H1 (cell line): ENCODE measurements at regions not wholly inside any gene's neighbourhood (a gene's known extent, or its start where the extent isn't known, plus 50 kb on each side); places are given as distances from the start of the nearest gene placed in this dataset.

Experiments used
- CTCF ChIA-PET: fragments of 300-600 bp; sonication (Branson Sonifier 250); formaldehyde crosslinking; loops from one replicate; lab custom pipeline; 2021; ENCODE audit not compliant: partially characterized antibody; lab: Charles Lee
- POLR2A ChIA-PET: fragments of 300-600 bp; sonication (Branson Sonifier 250); formaldehyde crosslinking; loops from one replicate; lab custom pipeline; 2021; ENCODE audit warnings: inconsistent platforms; ENCODE audit not compliant: partially characterized antibody; lab: Charles Lee
- DNase-seq, 2 experiments: peaks; one replicate each; pipeline versions ENCODE4 v3.0.0 to v3.0.0-alpha.2; 2010 to 2022; ENCODE audit warnings: low spot score in 2 of 2, low read depth in 1 of 2, mixed read lengths in 1 of 2
- FAIRE-seq: peaks from 2 replicates; lab custom pipeline; 2011; peaks lifted over from hg19 to GRCh38; lab: Jason Lieb, UNC
- H2AFZ ChIP-seq: 2 replicates; pipeline ENCODE4 v1.8.1; 2012; ENCODE audit warnings: low read length, inconsistent platforms
- H2AK5ac ChIP-seq: 2 replicates; pipeline ENCODE4 v1.6.1; 2013; ENCODE audit warnings: low read depth, low read length
- H2BK120ac ChIP-seq: replicated peaks from 2 replicates; pipeline ENCODE3; 2013; ENCODE audit warnings: low read depth, low read length, inconsistent platforms
- H2BK12ac ChIP-seq: 2 replicates; pipeline ENCODE4 v1.6.1; 2013; ENCODE audit warnings: low read depth, low read length
- H2BK15ac ChIP-seq: 2 replicates; pipeline ENCODE4 v1.6.1; 2013; ENCODE audit warnings: low read length
- H2BK20ac ChIP-seq: 2 replicates; pipeline ENCODE4 v1.6.1; 2013; ENCODE audit warnings: low read length
- H2BK5ac ChIP-seq: 2 replicates; pipeline ENCODE4 v1.6.1; 2013; ENCODE audit warnings: low read depth, low read length
- H3K14ac ChIP-seq: 2 replicates; pipeline ENCODE4 v1.6.1; 2013; ENCODE audit warnings: inconsistent platforms; ENCODE audit not compliant: insufficient read length
- H3K18ac ChIP-seq: 2 replicates; pipeline ENCODE4 v1.6.1; 2013; ENCODE audit warnings: low read length; ENCODE audit errors: extremely low read depth
- H3K23ac ChIP-seq: 2 replicates; pipeline ENCODE4 v1.6.1; 2013; ENCODE audit warnings: inconsistent platforms; ENCODE audit not compliant: insufficient read length
- H3K23me2 ChIP-seq: 2 replicates; pipeline ENCODE4 v1.6.1; 2013; ENCODE audit warnings: low read depth, low read length
- H3K27ac ChIP-seq: 2 replicates; pipeline ENCODE4 v1.6.1; 2011; ENCODE audit warnings: low read depth, low read length, inconsistent platforms
- H3K27me3 ChIP-seq, 4 experiments: replicated peaks in 1 of 4; 1 replicate in 1 of 4; 2 replicates in 3 of 4; pipeline versions ENCODE4 v1.6.1 to v1.8.1; 2011 to 2013; ENCODE audit warnings: low read length in 3 of 4, mild to moderate bottlenecking in 3 of 4, inconsistent platforms in 2 of 4, mixed read lengths in 2 of 4, moderate library complexity in 1 of 4; ENCODE audit not compliant: control insufficient read depth in 3 of 4, insufficient read depth in 3 of 4; ENCODE audit errors: extremely low read depth in 1 of 4
- H3K36me3 ChIP-seq, 4 experiments: 2 replicates each; pipeline versions ENCODE4 v1.6.1 to v1.8.1; 2011 to 2013; ENCODE audit warnings: mild to moderate bottlenecking in 4 of 4, low read length in 3 of 4, moderate library complexity in 2 of 4, control low read depth in 1 of 4, inconsistent platforms in 1 of 4; ENCODE audit not compliant: insufficient read depth in 4 of 4, control insufficient read depth in 2 of 4
- H3K4ac ChIP-seq: replicated peaks from 2 replicates; pipeline ENCODE3; 2013; ENCODE audit warnings: low read length, low read depth, mixed read lengths, inconsistent platforms; ENCODE audit not compliant: insufficient read length
- H3K4me1 ChIP-seq, 4 experiments: replicated peaks in 1 of 4; 1 replicate in 1 of 4; 2 replicates in 3 of 4; pipeline versions ENCODE4 v1.6.1 to v1.8.1; 2011 to 2013; ENCODE audit warnings: low read length in 3 of 4, inconsistent platforms in 2 of 4, mixed read lengths in 1 of 4; ENCODE audit not compliant: insufficient read depth in 4 of 4, control insufficient read depth in 3 of 4
- H3K4me2 ChIP-seq, 2 experiments: 2 replicates each; pipeline versions ENCODE4 v1.6.1 to v1.8.1; 2011 to 2013; ENCODE audit warnings: low read depth in 2 of 2, low read length in 2 of 2, control low read depth in 1 of 2, inconsistent platforms in 1 of 2, mild to moderate bottlenecking in 1 of 2; ENCODE audit not compliant: insufficient read depth in 1 of 2
- H3K4me3 ChIP-seq, 4 experiments: fragments of 200-600, 300-600 bp in 1 of 4; sonication (generic), shearing (Covaris generic), sonication (Bioruptor Twin) in 1 of 4; 2 replicates each; pipeline versions ENCODE4 v1.5.1 to v1.8.1; 2011 to 2016; ENCODE audit warnings: low read length in 4 of 4, low read depth in 3 of 4, control low read depth in 2 of 4, inconsistent platforms in 2 of 4, mild to moderate bottlenecking in 2 of 4, mixed read lengths in 1 of 4, moderate library complexity in 1 of 4; ENCODE audit not compliant: insufficient read depth in 2 of 4; ENCODE audit errors: extremely low read depth in 1 of 4
- H3K56ac ChIP-seq: replicated peaks from 2 replicates; pipeline ENCODE3; 2013; ENCODE audit warnings: low read depth, mild to moderate bottlenecking, mixed read lengths, low read length, inconsistent platforms; ENCODE audit not compliant: insufficient read length
- H3K79me1 ChIP-seq: 2 replicates; pipeline ENCODE4 v1.6.1; 2013; ENCODE audit warnings: low read depth, low read length, control low read depth
- H3K79me2 ChIP-seq, 2 experiments: 2 replicates each; pipeline versions ENCODE4 v1.6.1 to v1.8.1; 2012 to 2013; ENCODE audit warnings: low read length in 2 of 2, mild to moderate bottlenecking in 2 of 2, inconsistent platforms in 1 of 2; ENCODE audit not compliant: insufficient read depth in 2 of 2, control insufficient read depth in 1 of 2
- H3K9ac ChIP-seq, 4 experiments: replicated peaks in 1 of 4; 1 replicate in 1 of 4; 2 replicates in 3 of 4; pipeline versions ENCODE4 v1.6.1 to v1.8.1; 2011 to 2013; ENCODE audit warnings: low read depth in 3 of 4, low read length in 3 of 4, control low read depth in 2 of 4, mild to moderate bottlenecking in 2 of 4, moderate library complexity in 2 of 4, inconsistent platforms in 1 of 4; ENCODE audit errors: extremely low read depth in 1 of 4
- H3K9me3 ChIP-seq, 2 experiments: 2 replicates each; pipeline versions ENCODE4 v1.6.1 to v1.8.1; 2012 to 2013; ENCODE audit warnings: mild to moderate bottlenecking in 2 of 2, moderate library complexity in 2 of 2, control low read depth in 1 of 2, inconsistent platforms in 1 of 2, low read depth in 1 of 2, low read length in 1 of 2, mixed read lengths in 1 of 2; ENCODE audit not compliant: insufficient read depth in 2 of 2
- H4K20me1 ChIP-seq, 2 experiments: replicated peaks in 1 of 2; 2 replicates each; pipeline versions ENCODE3 to v1.8.1; 2011 to 2013; ENCODE audit warnings: inconsistent platforms in 2 of 2, low read length in 2 of 2, mild to moderate bottlenecking in 1 of 2; ENCODE audit not compliant: insufficient read depth in 2 of 2, control insufficient read depth in 1 of 2
- H4K5ac ChIP-seq: 2 replicates; pipeline ENCODE4 v1.6.1; 2013; ENCODE audit warnings: low read length, low read depth, mixed read lengths, inconsistent platforms; ENCODE audit not compliant: insufficient read length
- H4K8ac ChIP-seq: 2 replicates; pipeline ENCODE4 v1.8.0; 2013; ENCODE audit warnings: mild to moderate bottlenecking, moderate library complexity, low read length, inconsistent platforms; ENCODE audit not compliant: insufficient read depth; ENCODE audit errors: extremely low read depth
- H4K91ac ChIP-seq: replicated peaks from 2 replicates; pipeline ENCODE3; 2013; ENCODE audit warnings: low read length, mixed read lengths, inconsistent platforms; ENCODE audit not compliant: insufficient read length
- CBX8 ChIP-seq: fragments of 300-800, 300-1000 bp; sonication (generic); IDR thresholded peaks from 2 replicates; pipeline ENCODE4 v1.7.1; 2016; ENCODE audit warnings: low read depth, low read length, borderline replicate concordance
- CTBP2 ChIP-seq: IDR thresholded peaks from 2 replicates; pipeline ENCODE4 v1.7.0; 2011; ENCODE audit warnings: borderline replicate concordance, mild to moderate bottlenecking, moderate library complexity, mixed read lengths, low read length; ENCODE audit not compliant: insufficient read depth, insufficient read length
- PHF8 ChIP-seq: fragments of 200-600 bp; sonication (generic); conservative IDR thresholded peaks from 2 replicates; pipeline ENCODE4 v1.7.1; 2012; ENCODE audit warnings: low read depth, mild to moderate bottlenecking, inconsistent platforms, low read length, moderate library complexity
- POLR2A ChIP-seq, 2 experiments: IDR thresholded peaks; 1 replicate in 1 of 2; 2 replicates in 1 of 2; pipeline ENCODE4 v1.6.1; 2011; ENCODE audit warnings: low read depth in 2 of 2, low read length in 2 of 2, mild to moderate bottlenecking in 2 of 2; ENCODE audit errors: control extremely low read depth in 1 of 2
- RNF2 ChIP-seq: fragments of 200-900, 300-1000 bp; sonication (generic); IDR thresholded peaks from 2 replicates; pipeline ENCODE4 v1.7.1; 2016; ENCODE audit warnings: borderline replicate concordance, low read depth, mild to moderate bottlenecking, antibody characterized with exemption, low read length; ENCODE audit not compliant: poor library complexity, severe bottlenecking; ENCODE audit errors: missing control alignments
- SIN3A ChIP-seq, 2 experiments: IDR thresholded peaks in 1 of 2; conservative IDR thresholded peaks in 1 of 2; 2 replicates each; pipeline ENCODE4 v1.6.1; 2011 to 2012; ENCODE audit warnings: low read length in 2 of 2, improper control_type of control experiment in 1 of 2, low read depth in 1 of 2, mild to moderate bottlenecking in 1 of 2
- SP4 ChIP-seq: IDR thresholded peaks from 2 replicates; pipeline ENCODE4 v1.6.1; 2012; ENCODE audit warnings: low read length, inconsistent platforms
- WGBS, 2 experiments: shearing (Covaris generic) in 1 of 2; methylation state at CpG; one replicate each; pipeline versions ENCODE4 v1.1.6 to v1.1.7; 2013 to 2015; ENCODE audit warnings: low lambda C conversion rate in 2 of 2, mixed read lengths in 2 of 2, inconsistent platforms in 1 of 2, low coverage in 1 of 2, missing lambda C conversion rate in 1 of 2; ENCODE audit not compliant: insufficient replicate concordance in 2 of 2, insufficient coverage in 1 of 2, insufficient read length in 1 of 2; ENCODE audit errors: extremely low coverage in 1 of 2, missing lambda C conversion rate in 1 of 2; 5-methylcytosine and 5-hydroxymethylcytosine counted together
- TF ChIP-seq, protein P1 (sequence below): IDR thresholded peaks from 2 replicates; pipeline ENCODE4 v1.6.1; 2012; ENCODE audit warnings: inconsistent platforms

GRCh38 chr14:104503691-104504090, 75.9 kb upstream of the C14orf180 start:
- CTCF ChIA-PET, result no interaction called here
- no peaks in the 10 kb centered on the region for H3K23me2 ChIP-seq
- H3K4ac ChIP-seq, result no peak overlapping the region
- FAIRE-seq, result no peak
- no peak overlapping the region for H2AK5ac ChIP-seq
- H3K4me2 ChIP-seq, result no peak overlapping the region
- DNase-seq, result peak in 1 of 2 experiments; percentile 29
- H2BK12ac ChIP-seq, result no peak overlapping the region
- H4K8ac ChIP-seq, result no peak overlapping the region
- no peaks in the 10 kb centered on the region; a peak in 1 of 4 replicates for H3K9me3 ChIP-seq
- H2BK120ac ChIP-seq, result no peak overlapping the region
- H3K79me1 ChIP-seq, result no peaks in the 10 kb centered on the region
- no peaks in the 10 kb centered on the region for H3K79me2 ChIP-seq
- no peaks in the 10 kb centered on the region for H3K36me3 ChIP-seq
- H4K91ac ChIP-seq, result no peak overlapping the region
- H3K27me3 ChIP-seq, result no peaks in the 10 kb centered on the region
- no peak overlapping the region for H3K4me3 ChIP-seq
- no peak overlapping the region for H2BK5ac ChIP-seq
- H3K4me1 ChIP-seq, result no peaks in the 10 kb centered on the region; a peak in 1 of 7 replicates
- no peak overlapping the region for H2AFZ ChIP-seq
- no peak overlapping the region for H2BK20ac ChIP-seq
- H3K23ac ChIP-seq, result no peak overlapping the region
- TF ChIP-seq POLR2A (IDR thresholded peaks at IDR 0.05; ENCODE audit: control extremely low read depth in 1 of 2, low read depth in 2 of 2, low read length in 2 of 2) (no peak), RNF2 (no peak), SP4 (no peak), CTBP2 (no peak), CBX8 (no peak), SIN3A (conservative IDR thresholded peaks at IDR 0.05 in 1 of 2, IDR thresholded peaks at IDR 0.05 in 1 of 2; ENCODE audit: low read depth in 1 of 2, low read length in 2 of 2) (no peak), PHF8 (no peak)
- TF ChIP-seq, protein P1, sequence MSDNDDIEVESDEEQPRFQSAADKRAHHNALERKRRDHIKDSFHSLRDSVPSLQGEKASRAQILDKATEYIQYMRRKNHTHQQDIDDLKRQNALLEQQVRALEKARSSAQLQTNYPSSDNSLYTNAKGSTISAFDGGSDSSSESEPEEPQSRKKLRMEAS, result no peak
- TF ChIP-seq, all 59 proteins: peak for 0
- Histone ChIP-seq H3K27ac (no peak overlapping the region), H3K9ac (no peak overlapping the region), H4K20me1 (no peaks in the 10 kb centered on the region), H4K5ac (no peak overlapping the region), H3K18ac (no peak overlapping the region), H2BK15ac (no peak overlapping the region), H3K56ac (no peak overlapping the region), H3K14ac (no peak overlapping the region)
- 91% methylated on average over 6 of the region's 6 CpGs; no CpG with 5 or more reads in 1 of the 2 experiments for WGBS, 2 experiments
- POLR2A ChIA-PET, result no interaction called here
